Right cardiac atrium (tissue), 5 donors: ENCODE measurements at regions not wholly inside any gene's neighbourhood (a gene's known extent, or its start where the extent isn't known, plus 50 kb on each side); places are given as distances from the start of the nearest gene placed in this dataset.

ENCODE experiments used
- ATAC-seq, 2 donors: fragments of 200-7000 bp; cut with Tn5 transposase; one replicate each; pipeline versions ENCODE4 v1.8.0 to v1.9.1; 2020; ENCODE audit warnings: moderate library complexity in 2 of 2, mild to moderate bottlenecking in 1 of 2
- DNase-seq, 3 donors: peaks; one replicate each; pipeline ENCODE4 v3.0.0-alpha.2; 2020
- H3K27ac ChIP-seq: one replicate; pipeline ENCODE4 v1.5.1; 2013; ENCODE audit warnings: mild to moderate bottlenecking, low read length, control low read depth, moderate library complexity
- H3K27me3 ChIP-seq: one replicate; pipeline ENCODE4 v1.6.1; 2013; ENCODE audit not compliant: control insufficient read depth, insufficient read depth
- H3K4me1 ChIP-seq: one replicate; pipeline ENCODE4 v1.6.1; 2013; ENCODE audit warnings: low read length; ENCODE audit not compliant: control insufficient read depth, insufficient read depth
- H3K4me3 ChIP-seq: one replicate; pipeline ENCODE4 v1.5.1; 2013; ENCODE audit warnings: low read length, control low read depth
- H3K9me3 ChIP-seq: one replicate; pipeline ENCODE4 v1.6.1; 2013; ENCODE audit warnings: low read length; ENCODE audit not compliant: control insufficient read depth
- WGBS: extraction: QIAGEN DNeasy Blood & Tissue Kit; methylation state at CpG from one replicate; pipeline ENCODE4 v1.1.7; 2013; 5-methylcytosine and 5-hydroxymethylcytosine counted together
- intact Hi-C, 4 donors: fragments of 100-400 bp; cut with DNase I; formaldehyde crosslinking; loops; one replicate each; pipeline versions ENCODE4 v1.11.0 to v1.14.0; 2022 to 2023
- donor health status: healthy with polysubstance abuse.
- donor health status: DM: no; HTN: yes; CAD: no.
- donor health status: DM: no; HTN: no; CAD: no.
- donor health status: DM: no; HTN: yes; CAD: no; lungs with severe emphysema.
- donor health status: DM: yes; HTN: yes; CAD: no.

DNA sequence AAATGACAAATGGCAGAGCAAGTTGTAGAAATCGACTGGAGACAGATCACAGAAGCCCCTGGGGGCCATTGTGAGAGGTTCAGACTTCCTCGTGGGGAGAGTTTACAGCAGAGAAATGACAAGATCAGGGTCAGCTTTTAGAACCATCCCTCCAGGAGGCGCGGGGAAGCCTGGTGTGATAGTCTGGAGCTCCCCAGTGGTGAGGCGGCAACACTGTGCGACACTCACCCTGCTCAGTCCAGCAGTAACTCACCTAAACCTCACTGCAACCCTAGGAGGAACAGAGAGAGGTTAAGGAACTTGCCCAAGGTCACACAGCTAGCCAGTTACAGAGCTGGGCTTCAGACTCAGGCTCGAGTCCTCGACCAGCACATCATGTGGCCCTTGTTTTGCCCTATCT, 123.4 kb upstream of the IRX3 start:
- H3K27me3 ChIP-seq = no peaks in the 10 kb centered on the region
- H3K4me1 ChIP-seq = peaks cover 5% of the 10 kb centered on the region
- DNase-seq = no peak
- H3K4me3 ChIP-seq = no peak overlapping the region
- intact Hi-C loops = loop anchor here in 2 of 4 donors (10.0 kb wide), 2 partner anchors 85 to 125 kb away; partner anchors contain the start of gene IRX3 (in 1 of the 2)
- H3K9me3 ChIP-seq = no peaks in the 10 kb centered on the region
- WGBS = 80% methylated on average over 8 of the region's 8 CpGs
- H3K27ac ChIP-seq = no peak overlapping the region
- ATAC-seq = no peak

GRCh38 chr16:54407596-54407995, 121.0 kb upstream of the IRX3 start:
- 63% methylated on average over 3 of the region's 3 CpGs for WGBS
- Histone ChIP-seq H3K9me3 (no peaks in the 10 kb centered on the region), H3K27ac (no peak overlapping the region), H3K27me3 (no peaks in the 10 kb centered on the region), H3K4me3 (no peak overlapping the region), H3K4me1 (peaks cover 2% of the 10 kb centered on the region)
- ATAC-seq (no peak), DNase-seq (no peak)
- intact Hi-C loops = no loop called here

DNA sequence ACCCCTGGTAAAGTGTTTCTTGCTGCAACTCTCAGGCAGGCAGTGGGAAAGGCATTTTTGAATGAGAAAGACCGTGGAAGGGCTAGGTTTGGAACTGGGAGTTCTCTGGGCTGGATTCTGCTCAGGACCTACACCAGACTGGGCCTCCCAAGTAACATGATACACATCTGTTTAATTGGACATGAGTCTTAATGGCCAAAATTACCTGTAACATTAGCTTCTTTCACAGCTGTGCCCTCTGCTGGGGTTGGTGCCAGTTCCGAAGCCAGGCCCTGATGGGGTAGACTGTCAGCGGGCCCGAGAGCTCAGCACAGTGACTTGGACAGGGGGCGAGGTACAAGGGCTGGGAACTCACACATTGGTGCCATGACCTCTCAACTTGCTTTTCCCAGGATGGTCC, 118.9 kb upstream of the IRX3 start:
- no peaks in the 10 kb centered on the region for H3K27me3 ChIP-seq
- no peaks in the 10 kb centered on the region for H3K4me1 ChIP-seq
- H3K27ac ChIP-seq = no peak overlapping the region
- 93% methylated on average over 5 of the region's 5 CpGs for WGBS
- no peak overlapping the region for H3K4me3 ChIP-seq
- no peaks in the 10 kb centered on the region for H3K9me3 ChIP-seq
- DNase-seq (no peak), ATAC-seq (no peak)
- intact Hi-C loops = no loop called here

DNA sequence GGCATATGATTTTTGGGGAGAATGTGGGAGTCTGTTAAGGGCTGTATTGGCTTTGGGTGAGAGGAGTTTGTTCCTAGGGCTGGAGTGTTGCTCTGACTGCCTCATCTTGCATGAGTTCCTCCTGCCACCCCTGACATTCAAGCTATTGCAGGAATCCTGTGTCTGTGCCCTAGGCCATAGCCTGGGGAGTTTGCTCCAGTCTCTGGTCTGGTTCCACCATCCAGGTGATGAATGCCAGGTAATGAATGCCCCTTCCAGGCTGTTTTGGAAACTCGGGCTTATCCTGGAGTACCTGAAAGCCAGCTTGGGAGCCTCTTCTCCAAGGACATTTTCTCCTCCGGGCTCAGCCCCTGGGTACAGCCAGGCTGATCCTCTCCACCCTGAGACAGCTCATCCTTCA, 117.0 kb upstream of the IRX3 start:
- no peaks in the 10 kb centered on the region for H3K27me3 ChIP-seq
- ATAC-seq (no peak), DNase-seq (no peak)
- H3K4me3 ChIP-seq = no peak overlapping the region
- 91% methylated on average over 2 of the region's 2 CpGs for WGBS
- no peaks in the 10 kb centered on the region for H3K9me3 ChIP-seq
- no peak overlapping the region for H3K27ac ChIP-seq
- H3K4me1 ChIP-seq = no peaks in the 10 kb centered on the region
- intact Hi-C loops = no loop called here

DNA sequence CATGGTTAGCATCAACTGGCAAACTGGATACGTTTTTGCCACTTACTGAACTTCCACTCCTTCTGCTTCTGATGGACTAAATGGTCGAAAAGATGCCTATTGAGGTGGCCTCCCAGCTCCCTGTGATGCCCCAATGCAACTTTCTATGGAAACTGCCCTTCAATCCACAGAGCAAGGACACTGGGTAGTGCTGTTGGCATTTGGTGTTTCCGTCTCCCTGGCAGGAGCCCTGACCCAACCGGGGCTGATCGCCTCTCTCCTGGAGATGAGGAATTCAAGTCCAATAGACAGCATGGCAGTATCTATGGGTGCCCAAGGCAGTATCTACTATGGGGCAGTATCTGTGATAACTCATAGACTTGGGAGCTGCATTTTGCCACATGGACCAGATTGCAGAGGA, 116.3 kb upstream of the IRX3 start:
- 88% methylated on average over 5 of the region's 5 CpGs for WGBS
- ATAC-seq (peak in 1 of 2 donors; percentile 7), DNase-seq (no peak)
- intact Hi-C loops = no loop called here
- no peaks in the 10 kb centered on the region for H3K27me3 ChIP-seq
- no peaks in the 10 kb centered on the region for H3K9me3 ChIP-seq
- H3K4me3 ChIP-seq = no peak overlapping the region
- no peak overlapping the region for H3K27ac ChIP-seq
- no peaks in the 10 kb centered on the region for H3K4me1 ChIP-seq

DNA sequence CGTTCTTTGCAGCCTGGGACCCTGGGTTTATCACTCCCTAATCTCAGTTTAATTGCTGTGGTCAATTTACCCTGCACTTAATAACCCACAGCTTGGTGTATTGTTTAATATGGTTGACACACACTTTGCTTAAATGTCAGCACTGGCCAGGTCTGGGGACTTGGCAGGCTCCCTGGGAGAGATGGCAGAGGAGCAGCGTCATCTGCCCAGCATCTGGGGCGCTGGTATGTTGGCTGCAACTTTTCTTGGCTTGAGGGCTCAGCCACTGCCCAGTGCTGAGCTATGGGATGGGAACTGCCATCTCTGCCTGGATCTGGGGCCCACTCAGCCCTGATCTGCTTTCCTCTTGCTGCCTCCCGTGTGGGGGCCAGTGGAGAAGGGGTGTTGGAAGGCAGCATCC, 115.7 kb upstream of the IRX3 start:
- no peaks in the 10 kb centered on the region for H3K27me3 ChIP-seq
- no peaks in the 10 kb centered on the region for H3K9me3 ChIP-seq
- WGBS = 65% methylated on average over 4 of the region's 4 CpGs
- H3K4me1 ChIP-seq = no peaks in the 10 kb centered on the region
- intact Hi-C loops = no loop called here
- peak; percentile 43 to 73 (median 72) for DNase-seq
- peak; percentile 82 to 87 for ATAC-seq
- no peak overlapping the region for H3K4me3 ChIP-seq
- no peak overlapping the region for H3K27ac ChIP-seq

- 61% methylated on average over 5 of the region's 5 CpGs for WGBS
- DNase-seq = peak in 1 of 3 donors; percentile 69
- ATAC-seq = peak; percentile 23 to 69
- Histone ChIP-seq H3K4me1 (no peaks in the 10 kb centered on the region), H3K9me3 (no peaks in the 10 kb centered on the region), H3K27me3 (no peaks in the 10 kb centered on the region), H3K4me3 (no peak overlapping the region), H3K27ac (no peak overlapping the region)
- intact Hi-C loops = no loop called here
Observed at GRCh38 chr16:54400261-54400660, 113.7 kb upstream of the IRX3 start.

- DNase-seq = no peak
- WGBS = 94% methylated on average over 3 of the region's 3 CpGs
- intact Hi-C loops = no loop called here
Observed at GRCh38 chr16:54398986-54399385, 112.4 kb upstream of the IRX3 start.

GRCh38 chr16:54397838-54398237, 111.3 kb upstream of the IRX3 start:
- intact Hi-C loops = no loop called here
- ATAC-seq = no peak

More at GRCh38 chr16:54398986-54399385, 112.4 kb upstream of the IRX3 start:
- Histone ChIP-seq H3K27ac (no peak overlapping the region), H3K9me3 (no peaks in the 10 kb centered on the region), H3K4me3 (no peak overlapping the region), H3K4me1 (no peaks in the 10 kb centered on the region), H3K27me3 (no peaks in the 10 kb centered on the region)
- ATAC-seq = no peak

GRCh38 chr16:54397190-54397835, 110.7 kb upstream of the IRX3 start:
- intact Hi-C loops = no loop called here
- H3K9me3 ChIP-seq = no peaks in the 10 kb centered on the region
- no peak for DNase-seq
- no peaks in the 10 kb centered on the region for H3K4me1 ChIP-seq
- no peak for ATAC-seq
- no peak overlapping the region for H3K4me3 ChIP-seq
- no peaks in the 10 kb centered on the region for H3K27me3 ChIP-seq
- 71% methylated on average over 11 of the region's 11 CpGs for WGBS
- no peak overlapping the region for H3K27ac ChIP-seq

More at GRCh38 chr16:54397838-54398237, 111.3 kb upstream of the IRX3 start:
- H3K4me1 ChIP-seq = no peaks in the 10 kb centered on the region
- no peaks in the 10 kb centered on the region for H3K9me3 ChIP-seq
- no peak overlapping the region for H3K27ac ChIP-seq
- H3K4me3 ChIP-seq = no peak overlapping the region
- H3K27me3 ChIP-seq = no peaks in the 10 kb centered on the region
- DNase-seq = no peak
- 66% methylated on average over 3 of the region's 3 CpGs for WGBS

GRCh38 chr16:54389836-54390494, 103.4 kb upstream of the IRX3 start:
- ATAC-seq (no peak), DNase-seq (no peak)
- WGBS = 71% methylated on average over 8 of the region's 8 CpGs
- intact Hi-C loops = no loop called here
- Histone ChIP-seq H3K27ac (no peak overlapping the region), H3K27me3 (no peaks in the 10 kb centered on the region), H3K4me3 (no peak overlapping the region), H3K9me3 (no peaks in the 10 kb centered on the region), H3K4me1 (no peaks in the 10 kb centered on the region)
